ENCODE measurements at regions not wholly inside any gene's neighbourhood (a gene's known extent, or its start where the extent isn't known, plus 50 kb on each side); places are given as distances from the start of the nearest gene placed in this dataset.

- ChIA-PET CTCF (no interaction called here), POLR2A (no interaction called here)
- Mint-ChIP-seq H3K27me3 (ENCODE audit: low read depth) (peaks cover 5% of the 10 kb centered on the region), H3K4me3 (no peak overlapping the region), H3K27ac (no peak overlapping the region), H3K4me1 (ENCODE audit: low read depth) (no peaks in the 10 kb centered on the region), H3K9me3 (ENCODE audit: insufficient read depth) (no peaks in the 10 kb centered on the region), H3K36me3 (ENCODE audit: low read depth) (no peaks in the 10 kb centered on the region)
- ATAC-seq: no peak
- DNase-seq: no peak
Observed at GRCh38 chr4:17115583-17115982, 217.1 kb upstream of the LDB2 start.

- H3K27me3 Mint-ChIP-seq (ENCODE audit: low read depth): no peaks in the 10 kb centered on the region
- ChIA-PET POLR2A (no interaction called here), CTCF (no interaction called here)
- H3K4me3 Mint-ChIP-seq: no peak overlapping the region
- H3K36me3 Mint-ChIP-seq (ENCODE audit: low read depth): no peaks in the 10 kb centered on the region
- H3K4me1 Mint-ChIP-seq (ENCODE audit: low read depth): no peaks in the 10 kb centered on the region
- peaks cover 3% of the 10 kb centered on the region for H3K9me3 Mint-ChIP-seq (ENCODE audit: insufficient read depth)
- ATAC-seq (no peak), DNase-seq (peak; percentile 29)
- no peak overlapping the region for H3K27ac Mint-ChIP-seq
Observed at GRCh38 chr4:17112292-17112659, 213.8 kb upstream of the LDB2 start.

GRCh38 chr4:17109126-17109525 lies 210.7 kb upstream of the LDB2 start:
- peaks cover 3% of the 10 kb centered on the region for H3K9me3 Mint-ChIP-seq (ENCODE audit: insufficient read depth)
- no peaks in the 10 kb centered on the region for H3K36me3 Mint-ChIP-seq (ENCODE audit: low read depth)
- ATAC-seq (no peak), DNase-seq (no peak)
- ChIA-PET CTCF (no interaction called here), POLR2A (no interaction called here)
- no peak overlapping the region for H3K4me3 Mint-ChIP-seq
- H3K27ac Mint-ChIP-seq: no peak overlapping the region
- H3K4me1 Mint-ChIP-seq (ENCODE audit: low read depth): no peaks in the 10 kb centered on the region
- no peaks in the 10 kb centered on the region for H3K27me3 Mint-ChIP-seq (ENCODE audit: low read depth)

GRCh38 chr4:17103231-17103630 lies 204.8 kb upstream of the LDB2 start:
- Mint-ChIP-seq H3K9me3 (ENCODE audit: insufficient read depth) (no peaks in the 10 kb centered on the region), H3K27ac (no peak overlapping the region), H3K27me3 (ENCODE audit: low read depth) (no peaks in the 10 kb centered on the region), H3K4me3 (no peak overlapping the region), H3K4me1 (ENCODE audit: low read depth) (no peaks in the 10 kb centered on the region), H3K36me3 (ENCODE audit: low read depth) (no peaks in the 10 kb centered on the region)
- ATAC-seq: no peak
- POLR2A ChIA-PET: no interaction called here
- CTCF ChIA-PET: no interaction called here
- no peak for DNase-seq

- ChIA-PET POLR2A (no interaction called here), CTCF (no interaction called here)
- Mint-ChIP-seq H3K4me3 (no peak overlapping the region), H3K27me3 (ENCODE audit: low read depth) (peaks cover 3% of the 10 kb centered on the region), H3K4me1 (ENCODE audit: low read depth) (no peaks in the 10 kb centered on the region), H3K27ac (no peak overlapping the region), H3K36me3 (ENCODE audit: low read depth) (no peaks in the 10 kb centered on the region), H3K9me3 (ENCODE audit: insufficient read depth) (no peaks in the 10 kb centered on the region)
- DNase-seq: no peak
- ATAC-seq: no peak
Observed at GRCh38 chr4:17098996-17099395, 200.6 kb upstream of the LDB2 start.

- ChIA-PET POLR2A (no interaction called here), CTCF (no interaction called here)
- ATAC-seq (no peak), DNase-seq (no peak)
- H3K4me1 Mint-ChIP-seq (ENCODE audit: low read depth): peaks cover 3% of the 10 kb centered on the region
- no peaks in the 10 kb centered on the region for H3K36me3 Mint-ChIP-seq (ENCODE audit: low read depth)
- no peak overlapping the region for H3K27ac Mint-ChIP-seq
- peaks cover 3% of the 10 kb centered on the region for H3K27me3 Mint-ChIP-seq (ENCODE audit: low read depth)
- H3K4me3 Mint-ChIP-seq: no peak overlapping the region
- no peaks in the 10 kb centered on the region for H3K9me3 Mint-ChIP-seq (ENCODE audit: insufficient read depth)
Observed at GRCh38 chr4:17098401-17098800, 200.0 kb upstream of the LDB2 start.

GRCh38 chr4:17097362-17097761 lies 198.9 kb upstream of the LDB2 start:
- Mint-ChIP-seq H3K4me1 (ENCODE audit: low read depth) (peaks cover 11% of the 10 kb centered on the region), H3K27me3 (ENCODE audit: low read depth) (peaks cover 3% of the 10 kb centered on the region), H3K9me3 (ENCODE audit: insufficient read depth) (no peaks in the 10 kb centered on the region), H3K4me3 (no peak overlapping the region), H3K36me3 (ENCODE audit: low read depth) (no peaks in the 10 kb centered on the region), H3K27ac (no peak overlapping the region)
- CTCF ChIA-PET: no interaction called here
- DNase-seq (no peak), ATAC-seq (no peak)
- POLR2A ChIA-PET: no interaction called here

GRCh38 chr4:17096692-17097091 lies 198.2 kb upstream of the LDB2 start:
- peaks cover 11% of the 10 kb centered on the region for H3K4me1 Mint-ChIP-seq (ENCODE audit: low read depth)
- POLR2A ChIA-PET: no interaction called here
- peaks cover 6% of the 10 kb centered on the region for H3K27me3 Mint-ChIP-seq (ENCODE audit: low read depth)
- H3K4me3 Mint-ChIP-seq: no peak overlapping the region
- H3K27ac Mint-ChIP-seq: no peak overlapping the region
- CTCF ChIA-PET: no interaction called here
- H3K36me3 Mint-ChIP-seq (ENCODE audit: low read depth): no peaks in the 10 kb centered on the region
- DNase-seq (no peak), ATAC-seq (no peak)
- no peaks in the 10 kb centered on the region for H3K9me3 Mint-ChIP-seq (ENCODE audit: insufficient read depth)

- no peak overlapping the region for H3K27ac Mint-ChIP-seq
- H3K27me3 Mint-ChIP-seq (ENCODE audit: low read depth): peaks cover 6% of the 10 kb centered on the region
- H3K4me3 Mint-ChIP-seq: no peak overlapping the region
- H3K36me3 Mint-ChIP-seq (ENCODE audit: low read depth): no peaks in the 10 kb centered on the region
- H3K9me3 Mint-ChIP-seq (ENCODE audit: insufficient read depth): no peaks in the 10 kb centered on the region
- CTCF ChIA-PET: no interaction called here
- DNase-seq (no peak), ATAC-seq (no peak)
- H3K4me1 Mint-ChIP-seq (ENCODE audit: low read depth): peaks cover 11% of the 10 kb centered on the region
- POLR2A ChIA-PET: no interaction called here
Observed at GRCh38 chr4:17095771-17096170, 197.3 kb upstream of the LDB2 start.

- Mint-ChIP-seq H3K4me3 (no peak overlapping the region), H3K4me1 (ENCODE audit: low read depth) (peaks cover 11% of the 10 kb centered on the region), H3K9me3 (ENCODE audit: insufficient read depth) (no peaks in the 10 kb centered on the region), H3K27ac (no peak overlapping the region), H3K27me3 (ENCODE audit: low read depth) (peaks cover 6% of the 10 kb centered on the region), H3K36me3 (ENCODE audit: low read depth) (no peaks in the 10 kb centered on the region)
- CTCF ChIA-PET: no interaction called here
- POLR2A ChIA-PET: no interaction called here
- no peak for ATAC-seq
- DNase-seq: no peak
Observed at GRCh38 chr4:17094876-17095210, 196.4 kb upstream of the LDB2 start.

- no peak overlapping the region for H3K27ac Mint-ChIP-seq
- ChIA-PET CTCF (no interaction called here), POLR2A (no interaction called here)
- DNase-seq (no peak), ATAC-seq (no peak)
- H3K4me3 Mint-ChIP-seq: no peak overlapping the region
- H3K36me3 Mint-ChIP-seq (ENCODE audit: low read depth): no peaks in the 10 kb centered on the region
- H3K9me3 Mint-ChIP-seq (ENCODE audit: insufficient read depth): no peaks in the 10 kb centered on the region
- H3K4me1 Mint-ChIP-seq (ENCODE audit: low read depth): peaks cover 11% of the 10 kb centered on the region
- H3K27me3 Mint-ChIP-seq (ENCODE audit: low read depth): peaks cover 6% of the 10 kb centered on the region
Observed at GRCh38 chr4:17094159-17094875, 195.9 kb upstream of the LDB2 start.

GRCh38 chr4:17093481-17093880 lies 195.0 kb upstream of the LDB2 start:
- CTCF ChIA-PET: no interaction called here
- ATAC-seq: no peak
- Mint-ChIP-seq H3K27ac (no peak overlapping the region), H3K27me3 (ENCODE audit: low read depth) (peaks cover 6% of the 10 kb centered on the region), H3K4me3 (no peak overlapping the region), H3K36me3 (ENCODE audit: low read depth) (no peaks in the 10 kb centered on the region), H3K4me1 (ENCODE audit: low read depth) (peaks cover 11% of the 10 kb centered on the region), H3K9me3 (ENCODE audit: insufficient read depth) (no peaks in the 10 kb centered on the region)
- POLR2A ChIA-PET: no interaction called here
- no peak for DNase-seq

GRCh38 chr4:17092736-17093437 lies 194.4 kb upstream of the LDB2 start:
- Mint-ChIP-seq H3K9me3 (ENCODE audit: insufficient read depth) (no peaks in the 10 kb centered on the region), H3K27me3 (ENCODE audit: low read depth) (peaks cover 6% of the 10 kb centered on the region), H3K36me3 (ENCODE audit: low read depth) (no peaks in the 10 kb centered on the region), H3K4me1 (ENCODE audit: low read depth) (peaks cover 11% of the 10 kb centered on the region), H3K27ac (no peak overlapping the region), H3K4me3 (no peak overlapping the region)
- no peak for ATAC-seq
- ChIA-PET POLR2A (no interaction called here), CTCF (no interaction called here)
- no peak for DNase-seq

Measured in activated CD8-positive, alpha-beta T cell treated with anti-CD3 and anti-CD28 coated beads, Interleukin-2, amount 10 ng/mL, durations not matched to agents 7 days and 5 days (primary cell).